NCI-H146 treated with DMSO at 0.1 percent for 48 hours (cell line): ENCODE measurements at regions not wholly inside any gene's neighbourhood (a gene's known extent, or its start where the extent isn't known, plus 50 kb on each side); places are given as distances from the start of the nearest gene placed in this dataset.

Experiments
- DNase-seq: peaks from one replicate; lab custom pipeline; 2025; ENCODE audit not compliant: unreplicated experiment; lab: John Stamatoyannopoulos, UW

DNA sequence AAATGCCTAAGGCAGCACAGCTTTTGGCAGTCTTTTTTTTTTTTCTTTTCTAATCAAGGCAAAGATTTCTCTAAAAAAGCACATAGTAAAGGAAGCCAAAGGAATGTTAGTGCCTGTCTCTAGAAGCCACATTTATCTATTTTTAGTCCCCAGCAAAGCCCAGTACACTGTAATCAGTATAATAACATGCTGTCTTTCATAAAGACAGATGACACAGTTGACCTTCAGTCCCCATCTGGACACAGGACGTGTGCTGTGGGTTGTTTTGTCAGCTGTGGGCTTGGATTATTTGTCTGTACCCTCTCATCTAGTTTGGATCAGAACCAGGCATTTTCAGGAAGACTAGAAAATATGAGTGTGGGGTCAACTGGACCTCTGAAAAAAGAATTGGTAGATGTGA is 110.4 kb upstream of the CTNNB1 start:
- DNase-seq = no peak

DNA sequence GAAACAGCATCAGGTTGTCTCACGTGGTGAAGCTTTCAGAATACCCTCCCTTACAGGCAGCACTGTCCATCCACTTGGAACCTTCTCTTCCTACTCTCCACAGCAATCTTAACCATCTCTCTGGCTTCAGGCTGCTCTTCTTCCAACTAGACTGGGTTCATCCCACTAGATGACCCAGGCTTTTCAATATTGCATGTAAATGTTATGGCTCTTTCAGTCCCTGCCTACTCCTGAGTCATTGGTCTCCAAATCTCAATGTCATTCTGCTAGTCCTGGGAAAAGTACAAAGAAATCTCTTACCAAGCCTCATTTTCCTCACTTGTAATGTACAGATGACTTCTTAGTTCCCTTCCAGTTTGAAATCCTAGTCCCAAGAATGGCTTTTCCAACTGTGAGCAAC is 109.7 kb upstream of the CTNNB1 start:
- no peak for DNase-seq

DNA sequence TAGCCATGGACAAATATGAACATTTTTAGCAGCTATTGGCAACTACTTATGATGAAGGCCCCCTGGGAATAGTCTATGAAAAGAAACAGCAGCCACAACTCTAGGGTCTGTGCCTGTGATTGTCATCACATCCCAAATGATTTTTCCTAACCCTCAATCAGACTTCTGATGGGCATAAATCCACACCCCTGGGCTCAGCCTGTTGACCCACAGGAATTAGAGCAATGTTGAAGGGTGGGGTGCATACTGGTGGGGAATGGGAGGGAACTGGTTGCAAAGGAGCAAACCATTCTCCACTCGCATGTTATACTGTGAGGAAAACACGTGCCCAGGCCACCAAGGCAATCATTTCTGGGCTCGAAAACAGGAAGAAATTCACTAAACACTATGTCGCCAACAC is 106.5 kb upstream of the CTNNB1 start:
- no peak for DNase-seq

DNA sequence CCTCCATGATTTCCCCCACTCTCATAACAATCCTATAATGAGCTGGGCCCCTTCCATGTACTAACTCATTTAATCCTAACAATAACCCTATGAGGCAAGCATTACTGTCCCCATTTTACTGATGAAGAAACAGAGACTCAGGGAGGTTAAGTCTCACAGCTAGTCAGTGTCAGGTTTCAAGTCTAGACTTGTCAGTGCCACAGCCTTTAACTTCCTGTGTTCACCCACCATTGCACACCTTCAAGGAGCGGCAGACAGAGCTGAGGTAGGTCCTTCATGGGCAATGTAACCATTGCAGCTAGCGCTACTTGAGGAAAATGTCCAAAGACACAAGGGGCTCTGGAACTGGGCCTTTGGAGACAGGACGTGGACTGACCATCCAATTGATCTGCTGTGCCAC is 105.8 kb upstream of the CTNNB1 start:
- DNase-seq = no peak

DNA sequence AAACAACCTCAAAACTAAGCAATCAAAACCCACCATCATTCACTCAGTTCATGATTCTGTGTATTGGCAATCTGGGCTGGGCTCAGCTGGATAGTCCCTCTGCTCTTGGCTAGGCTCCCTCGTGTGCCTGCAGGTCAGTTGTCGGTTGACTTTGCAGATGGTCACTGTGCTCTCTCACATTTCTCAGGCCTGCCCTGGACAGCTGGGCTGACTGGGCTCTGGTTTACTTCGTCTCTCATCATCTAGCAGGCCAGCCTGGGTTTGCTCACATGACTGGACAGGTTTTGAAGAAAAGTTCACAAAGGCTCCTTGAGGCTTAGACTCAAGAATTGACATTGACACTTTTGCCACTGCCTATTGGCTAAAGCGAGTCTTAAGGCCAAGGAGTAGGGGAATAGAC is 105.0 kb upstream of the CTNNB1 start:
- DNase-seq = no peak

DNA sequence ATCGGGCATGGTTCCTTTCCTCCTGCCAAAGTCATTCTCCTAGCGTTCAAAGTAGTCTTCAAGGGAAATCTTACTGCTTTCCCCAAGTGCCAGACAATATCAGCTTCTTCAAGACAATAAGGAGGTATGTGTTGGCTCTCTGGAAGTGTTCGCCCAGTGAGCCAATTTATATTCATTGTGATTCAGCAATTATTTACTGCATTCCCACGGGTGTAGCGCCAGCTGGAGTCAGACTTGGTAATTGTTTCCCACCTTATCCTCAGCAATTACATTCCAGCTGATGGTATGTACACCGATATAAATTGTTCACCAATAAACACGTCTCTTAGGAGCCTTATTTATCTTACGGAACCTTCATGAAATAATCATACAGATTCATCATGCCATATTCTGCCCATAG is 103.6 kb upstream of the CTNNB1 start:
- DNase-seq = no peak

DNA sequence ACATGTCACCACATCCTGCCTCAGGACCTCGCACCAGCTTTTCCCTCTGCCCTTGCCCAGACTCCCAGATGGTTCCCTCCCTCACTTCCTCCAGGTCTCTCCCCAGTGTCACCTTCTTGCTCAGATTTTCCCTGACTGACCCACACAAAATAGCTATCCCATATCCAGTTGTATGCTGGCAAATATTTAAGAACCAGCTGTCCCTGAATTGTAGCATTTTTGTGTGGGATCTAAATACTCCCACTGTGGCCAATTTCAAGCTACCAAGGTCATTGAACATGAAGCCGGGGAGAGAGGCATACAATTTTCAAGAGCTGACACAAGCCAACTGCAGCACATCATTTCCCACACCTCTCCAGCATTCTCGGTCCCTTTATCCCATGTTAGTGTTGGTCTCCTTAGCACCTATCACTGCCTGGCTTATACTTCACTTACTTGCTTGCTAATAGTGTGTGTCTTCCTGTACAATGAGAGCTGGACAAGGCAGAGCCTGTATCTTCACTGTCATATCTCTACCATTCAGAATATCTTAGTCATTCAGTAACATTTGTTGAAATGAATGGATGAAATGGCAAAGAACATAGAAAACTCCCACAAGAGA is 101.3 kb upstream of the CTNNB1 start:
- DNase-seq = no peak

DNA sequence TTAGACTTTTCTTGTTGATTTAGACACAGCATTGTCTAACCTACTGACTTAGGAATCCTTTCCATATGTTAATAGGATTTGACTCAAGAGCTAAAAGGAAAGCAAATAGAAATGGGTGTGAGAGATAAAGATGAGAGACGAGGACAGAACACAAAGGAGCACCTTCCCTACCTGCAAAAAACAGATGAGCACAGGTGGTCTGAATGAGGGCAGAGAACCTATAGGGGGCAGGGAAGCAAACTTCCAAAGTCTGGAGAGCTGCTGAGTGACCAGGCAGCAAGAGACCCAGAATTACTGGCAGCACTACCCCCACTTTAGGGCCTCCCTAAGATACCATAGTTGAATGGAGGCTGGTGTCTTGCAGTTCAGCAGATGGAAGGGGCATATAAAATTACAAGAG is 98.1 kb upstream of the CTNNB1 start:
- DNase-seq = no peak

DNA sequence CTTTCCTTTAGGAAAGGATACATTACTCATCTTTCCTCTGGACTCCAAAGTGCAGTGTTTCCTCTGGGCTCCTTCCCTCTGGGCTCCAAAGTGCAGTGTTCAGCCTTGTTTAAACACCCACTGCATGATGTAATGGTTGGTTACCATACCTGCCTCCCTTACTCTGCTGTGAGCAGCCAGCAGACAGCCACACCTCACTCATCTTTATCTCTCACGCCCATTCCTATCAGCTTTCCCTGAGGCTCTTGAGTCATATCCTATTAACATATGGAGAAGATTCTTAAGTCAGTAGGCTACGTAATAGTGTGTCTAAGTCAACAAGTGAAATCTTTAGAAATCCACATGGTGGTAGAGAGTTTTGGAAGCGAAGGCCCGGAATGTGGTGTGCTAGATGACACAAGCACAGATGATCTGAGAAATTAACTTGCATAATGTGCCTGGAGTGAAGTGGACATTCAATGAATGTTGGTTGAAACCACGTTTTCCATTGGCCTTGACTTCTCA is 97.2 kb upstream of the CTNNB1 start:
- no peak for DNase-seq

DNA sequence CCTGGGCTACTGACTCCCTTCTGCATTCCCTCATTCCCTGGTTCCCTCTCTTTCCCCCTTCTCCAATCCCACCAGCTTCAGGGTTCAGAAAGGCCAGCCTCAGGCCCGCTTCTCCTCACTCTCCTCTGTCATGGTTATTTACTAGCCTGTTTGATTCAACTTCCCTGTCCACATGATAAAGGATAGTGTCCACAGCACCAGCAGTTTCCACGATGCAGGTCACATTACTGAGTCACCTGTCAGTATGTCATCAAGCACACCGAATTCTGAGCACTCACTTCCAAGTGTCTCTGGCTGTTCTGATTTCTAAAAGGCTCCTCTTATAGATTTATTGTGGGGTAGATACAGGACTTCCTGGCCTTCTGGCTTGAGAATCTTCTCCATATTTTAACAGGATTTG is 96.6 kb upstream of the CTNNB1 start:
- DNase-seq = no peak

DNA sequence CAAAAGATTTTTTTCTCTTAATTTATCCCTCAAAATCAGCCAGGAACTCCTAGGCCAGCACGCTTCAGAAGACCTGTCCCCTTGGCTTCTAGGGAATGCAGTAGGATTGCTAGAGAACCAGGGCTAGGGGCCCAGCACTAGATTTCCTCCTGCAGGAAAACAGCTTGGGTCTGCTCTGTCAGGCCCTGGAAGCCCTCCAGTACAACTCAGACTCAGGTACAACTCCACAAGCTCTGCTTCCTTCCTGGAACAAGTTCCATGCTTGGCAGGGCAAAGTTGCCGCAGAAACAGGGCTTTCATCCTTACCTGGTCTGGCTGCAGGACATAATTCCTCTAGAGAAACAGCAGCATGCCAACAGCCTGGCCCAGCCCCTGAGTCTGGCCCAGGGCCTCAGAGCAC is 96.1 kb upstream of the CTNNB1 start:
- no peak for DNase-seq

DNA sequence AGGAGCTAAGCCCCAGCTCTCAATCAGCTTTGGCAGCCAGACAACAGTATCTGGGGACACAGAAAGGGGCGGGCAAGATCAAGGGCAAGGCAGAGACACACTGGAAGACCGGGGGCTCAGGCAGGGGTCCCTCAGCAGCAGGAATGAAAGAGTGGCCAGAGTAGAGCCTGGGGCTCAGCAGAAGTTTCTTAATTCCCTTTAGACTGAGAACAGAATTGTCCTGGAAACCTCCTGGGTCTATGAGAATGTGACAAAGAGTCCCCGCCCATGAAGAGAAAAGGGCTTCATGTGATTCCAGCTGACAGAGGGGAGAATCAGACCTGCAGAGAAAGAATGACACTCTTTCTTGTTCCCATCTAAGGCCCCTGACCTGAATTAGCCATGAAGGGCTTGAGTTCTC is 95.2 kb upstream of the CTNNB1 start:
- no peak for DNase-seq

DNA sequence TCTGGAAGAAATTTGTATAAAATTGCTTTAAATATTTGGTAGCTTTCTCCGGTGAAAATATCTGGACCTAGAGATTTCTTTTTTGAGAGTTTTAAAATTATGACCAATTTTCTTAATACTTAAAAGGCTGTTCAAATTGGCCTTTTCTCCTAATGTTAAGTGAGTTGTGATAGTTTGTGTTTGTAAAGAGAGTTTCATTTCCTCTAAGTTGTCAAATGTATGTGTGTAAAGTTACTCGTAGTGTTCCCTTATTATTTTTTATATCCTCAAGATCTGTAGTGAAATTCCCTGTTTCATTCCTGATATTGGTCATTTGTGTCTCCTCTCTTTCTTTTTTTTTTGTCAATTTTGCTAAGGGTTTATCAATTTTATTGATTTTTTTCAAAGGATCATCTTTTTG is 92.6 kb upstream of the CTNNB1 start:
- no peak for DNase-seq

DNA sequence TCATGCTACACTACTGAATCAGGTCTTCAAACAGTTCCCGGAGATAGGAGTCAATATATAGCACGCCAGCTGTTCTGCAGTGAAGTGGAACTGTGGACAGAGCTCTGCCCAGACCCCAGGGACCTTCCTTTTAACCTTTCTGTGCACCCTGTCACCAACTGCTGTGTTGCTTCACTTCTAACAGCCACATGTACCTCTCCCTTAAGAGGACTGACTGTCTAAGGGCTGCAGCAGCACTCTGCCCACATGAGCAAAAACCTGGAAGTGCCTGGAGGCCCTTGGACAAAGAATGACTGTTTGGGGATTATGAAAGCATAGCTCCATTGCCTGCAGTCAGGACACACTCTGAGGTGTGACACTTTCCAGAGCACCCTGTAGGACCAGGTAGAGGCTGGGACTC is 88.3 kb upstream of the CTNNB1 start:
- DNase-seq = no peak

DNA sequence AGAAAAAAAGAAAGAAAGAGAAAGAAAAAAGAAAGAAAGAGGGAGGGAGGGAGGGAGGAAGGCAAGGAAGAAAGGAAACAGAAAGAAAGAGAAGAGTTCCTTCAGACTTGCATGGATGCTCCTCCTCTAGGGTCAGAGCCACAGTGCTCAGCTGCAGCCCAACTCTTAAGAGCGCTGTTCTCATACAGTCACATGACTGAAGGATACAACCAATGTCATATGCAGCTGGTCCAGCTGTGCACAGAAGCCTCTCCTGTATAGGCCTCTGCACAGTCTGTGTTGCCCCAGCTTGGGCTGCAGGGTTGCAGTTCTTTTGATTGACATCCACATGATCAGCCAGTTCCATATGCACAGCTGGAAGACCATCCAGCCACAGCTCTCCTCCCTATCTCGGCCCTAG is 86.8 kb upstream of the CTNNB1 start:
- no peak for DNase-seq

DNA sequence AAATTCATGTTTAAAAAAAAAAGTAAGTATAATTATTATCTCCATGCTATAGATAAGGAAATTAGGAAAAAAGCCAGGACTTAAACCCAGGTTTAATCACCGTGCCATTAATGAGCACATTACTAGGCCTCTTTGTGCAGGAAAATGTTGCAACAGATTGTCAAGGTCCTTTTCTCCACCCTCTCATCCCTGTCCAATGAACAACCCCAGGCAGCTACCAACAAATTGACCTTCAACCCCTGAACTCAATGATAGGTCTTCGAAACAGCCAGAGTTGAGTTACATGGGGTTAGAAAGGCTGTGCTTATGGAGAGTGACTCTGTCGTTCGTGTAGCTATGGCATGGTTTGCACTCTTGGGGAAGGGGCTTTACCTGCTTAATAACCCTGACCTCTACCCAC is 84.2 kb upstream of the CTNNB1 start:
- DNase-seq = no peak

DNA sequence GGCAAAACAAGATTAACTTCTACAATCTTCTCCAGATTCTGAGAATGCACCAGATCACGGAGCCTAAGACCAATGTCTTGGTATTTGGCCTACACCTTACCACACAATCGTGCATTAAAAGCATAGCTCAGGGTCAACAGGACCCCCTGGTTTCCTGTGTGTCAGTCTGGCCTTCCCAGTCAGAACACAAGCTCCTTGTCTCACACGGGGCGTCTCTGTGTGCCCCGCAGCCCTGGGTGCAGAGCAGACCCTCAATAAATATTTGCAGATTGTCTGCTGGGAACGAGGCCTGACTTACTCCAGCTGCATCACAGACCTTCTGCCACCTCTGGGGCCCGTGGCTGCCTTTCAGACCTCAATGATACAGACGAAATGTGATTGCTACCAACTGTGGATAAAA is 82.5 kb upstream of the CTNNB1 start:
- DNase-seq = no peak

DNA sequence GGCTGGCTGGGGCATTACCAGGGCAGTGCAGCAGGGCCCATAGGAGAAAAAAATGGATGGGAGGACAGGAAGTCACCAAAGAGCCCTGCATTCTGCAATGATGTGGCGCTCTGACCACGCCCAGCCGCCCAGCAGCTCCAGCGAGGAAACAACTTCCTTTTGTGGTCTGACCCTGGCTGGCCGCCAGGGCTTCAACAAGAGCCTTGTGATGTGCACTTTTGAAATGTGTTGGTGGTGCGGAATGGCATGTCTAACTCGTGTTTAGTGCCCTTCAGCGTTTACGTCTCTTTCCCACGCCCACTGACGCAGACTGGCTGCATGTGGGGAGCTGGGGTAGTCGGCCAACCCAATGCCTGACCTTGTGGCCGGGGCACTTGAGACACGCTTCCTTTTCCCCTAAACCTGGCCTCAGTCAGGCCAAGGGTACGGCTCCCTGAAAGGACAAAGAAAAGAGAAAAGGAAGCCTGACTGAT is 81.9 kb upstream of the CTNNB1 start:
- no peak for DNase-seq

DNA sequence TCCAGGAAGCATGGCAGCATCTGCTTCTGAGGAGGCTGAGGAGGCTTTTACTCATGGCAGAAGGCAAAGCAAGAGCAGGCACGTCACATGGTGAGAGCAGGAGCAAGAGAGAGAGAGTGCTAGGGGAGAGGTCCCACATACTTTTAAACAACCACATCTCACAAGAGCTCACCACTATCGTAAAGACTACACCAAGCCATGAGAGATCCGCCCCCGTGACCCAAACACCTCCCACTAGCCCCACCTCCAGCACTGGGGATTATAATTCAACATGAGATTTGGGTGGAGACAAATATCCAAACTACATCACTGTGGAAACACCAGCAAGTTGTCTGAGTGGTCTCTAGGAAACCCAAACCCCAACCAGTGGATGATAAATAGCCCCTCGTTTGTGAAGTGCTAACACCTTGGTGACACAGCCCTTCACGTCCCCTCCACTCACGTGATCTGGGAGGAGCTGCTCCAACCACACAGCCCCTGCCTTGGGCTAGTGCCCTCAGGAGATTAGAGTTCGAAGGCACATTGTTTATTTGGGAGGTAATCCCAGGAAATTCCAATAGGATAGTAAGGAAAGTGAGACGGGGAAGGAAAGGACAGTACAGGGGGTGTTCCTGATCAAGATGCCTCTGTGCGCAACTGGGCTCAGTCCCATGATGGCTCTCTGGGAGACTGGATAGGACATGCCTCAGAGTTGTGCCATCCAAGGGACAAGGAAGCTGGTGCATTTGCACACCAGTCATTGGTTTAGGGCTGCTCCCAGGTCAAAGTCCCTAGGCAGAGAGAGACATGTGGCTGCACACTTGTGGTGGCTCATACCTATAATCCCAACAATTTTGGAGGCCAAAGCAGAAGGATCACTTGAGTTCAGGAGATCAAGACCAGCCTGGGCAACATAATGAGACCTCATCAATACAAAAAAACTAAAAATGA is 80.6 kb upstream of the CTNNB1 start:
- no peak for DNase-seq

DNA sequence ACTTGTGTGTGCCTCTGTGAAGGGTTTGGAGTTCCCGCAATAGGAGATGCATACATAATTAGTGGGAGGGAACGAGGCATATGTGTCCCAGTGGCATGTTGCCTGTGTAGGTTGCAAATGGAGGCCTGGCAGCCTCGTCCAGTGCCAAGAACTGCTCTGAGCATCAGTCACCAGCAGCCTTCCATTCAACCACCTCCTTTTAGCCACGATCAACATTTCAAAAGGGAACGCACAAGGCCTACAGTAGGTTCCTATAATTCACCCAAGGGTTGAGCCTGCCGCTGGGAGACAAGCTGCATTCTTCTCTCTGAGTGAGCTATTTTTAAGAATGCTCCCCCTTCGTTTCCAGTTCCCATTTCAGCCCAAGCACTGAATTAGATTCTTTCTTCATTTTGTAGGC is 78.8 kb upstream of the CTNNB1 start:
- DNase-seq = no peak

DNA sequence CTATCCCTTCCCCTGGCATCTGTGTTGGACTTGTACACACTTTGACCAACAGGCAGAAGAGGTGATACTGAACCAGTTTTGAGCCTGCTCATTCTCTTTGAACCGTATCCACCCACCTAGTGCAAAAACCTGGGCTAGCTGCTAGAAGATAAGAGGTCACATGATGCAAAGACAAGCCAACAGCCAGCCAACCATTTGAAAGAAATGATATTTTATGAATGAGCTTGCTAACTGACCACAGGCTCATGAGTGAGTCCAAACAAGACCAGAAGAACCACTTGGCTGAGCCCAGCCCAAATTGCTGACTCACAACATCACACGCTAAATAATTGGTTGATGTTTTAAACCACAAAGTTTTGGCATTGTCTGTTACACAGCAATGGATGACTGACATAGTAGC is 74.0 kb upstream of the CTNNB1 start:
- DNase-seq = no peak

DNA sequence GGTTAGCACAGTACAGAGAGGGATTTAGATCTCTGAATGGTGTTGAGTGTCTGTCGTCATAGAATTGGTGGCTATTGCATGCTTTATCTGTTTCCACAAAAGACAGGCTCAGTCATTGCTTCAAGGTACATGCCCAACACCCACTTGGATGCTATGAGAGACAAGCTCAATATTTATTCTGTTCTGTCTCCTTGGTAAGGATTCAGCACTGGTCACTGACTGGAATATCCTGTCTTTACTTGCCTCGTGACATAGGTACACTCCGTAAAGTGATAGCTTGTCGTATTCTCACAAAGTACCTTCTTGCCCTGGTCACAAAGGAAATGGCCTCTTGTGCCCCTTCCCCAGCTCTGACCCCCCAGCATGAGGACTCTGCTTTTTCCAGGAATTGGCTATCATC is 72.8 kb upstream of the CTNNB1 start:
- DNase-seq = no peak

DNA sequence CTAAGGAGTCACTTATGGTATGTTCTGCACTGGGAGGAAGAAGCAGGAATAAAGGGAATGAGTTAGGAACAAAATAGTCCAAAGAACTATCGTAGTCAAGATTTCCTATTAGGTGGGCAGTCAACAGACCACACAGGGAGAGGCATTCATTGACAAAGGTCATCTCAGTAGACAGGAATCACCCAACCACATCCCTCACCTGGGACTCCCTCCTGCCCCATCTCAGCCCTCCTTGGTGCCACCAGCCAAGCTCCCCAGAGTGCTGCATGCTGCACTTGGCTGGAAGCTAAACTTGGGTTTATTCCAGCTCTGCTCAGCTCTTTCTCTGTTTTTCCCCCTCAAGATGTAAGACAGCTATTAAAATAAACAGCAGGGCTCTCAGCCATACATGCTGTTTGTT is 72.3 kb upstream of the CTNNB1 start:
- no peak for DNase-seq
